IPS-NIHi7 (cell line): ENCODE measurements at regions not wholly inside any gene's neighbourhood (a gene's known extent, or its start where the extent isn't known, plus 50 kb on each side); places are given as distances from the start of the nearest gene placed in this dataset.

Experiments used
- DNase-seq: peaks from one replicate; pipeline ENCODE4 v3.0.0; 2012; ENCODE audit warnings: mixed read lengths; ENCODE audit errors: extremely low spot score

GRCh38 chr20:10863337-10864060 is 189.7 kb upstream of the JAG1 start:
- no peak for DNase-seq

- DNase-seq = peak; percentile 45
These were observed 190.4 kb upstream of the JAG1 start for GRCh38 chr20:10864076-10864672.

DNA sequence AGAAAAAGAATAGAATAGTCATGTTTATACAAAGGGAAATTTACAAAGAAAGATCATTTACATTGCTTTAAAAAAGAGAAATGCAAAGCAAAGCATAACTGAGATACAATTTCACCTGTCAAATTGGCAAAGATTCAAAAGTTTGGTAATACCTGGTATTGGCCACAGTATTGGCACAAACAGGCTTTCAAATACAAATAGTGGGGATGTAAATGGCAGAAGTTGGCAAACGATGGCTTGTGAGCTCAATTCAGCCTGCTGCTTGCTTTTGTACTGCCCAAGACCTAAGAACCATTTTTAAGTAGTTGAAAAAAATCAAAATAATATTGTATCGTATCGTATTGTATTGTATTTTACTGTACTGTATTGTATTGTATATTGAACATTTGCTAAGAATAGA is 194.5 kb upstream of the JAG1 start:
- no peak for DNase-seq

GRCh38 chr20:10873026-10873425 is 199.2 kb upstream of the JAG1 start:
- DNase-seq = no peak

GRCh38 chr20:10875653-10876052 is 201.9 kb upstream of the JAG1 start:
- no peak for DNase-seq

DNA sequence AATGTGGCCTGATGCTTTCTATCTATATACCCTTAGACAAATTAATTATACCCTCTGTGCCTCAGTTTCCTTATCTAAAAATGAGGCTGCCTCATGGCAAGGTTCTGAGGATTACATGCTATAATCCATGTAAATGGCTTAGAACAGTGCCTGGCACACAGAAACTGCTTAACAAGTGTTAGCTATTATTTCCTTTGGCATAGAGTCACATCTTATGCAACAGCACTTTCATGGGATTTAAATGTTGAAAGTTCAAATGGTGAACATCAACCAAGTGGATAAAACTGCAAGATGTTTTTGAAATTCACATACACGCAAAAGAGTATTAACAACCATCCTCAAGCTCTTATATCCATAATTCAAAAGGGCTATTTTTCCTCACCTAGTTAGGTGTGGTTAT is 202.8 kb upstream of the JAG1 start:
- no peak for DNase-seq

DNA sequence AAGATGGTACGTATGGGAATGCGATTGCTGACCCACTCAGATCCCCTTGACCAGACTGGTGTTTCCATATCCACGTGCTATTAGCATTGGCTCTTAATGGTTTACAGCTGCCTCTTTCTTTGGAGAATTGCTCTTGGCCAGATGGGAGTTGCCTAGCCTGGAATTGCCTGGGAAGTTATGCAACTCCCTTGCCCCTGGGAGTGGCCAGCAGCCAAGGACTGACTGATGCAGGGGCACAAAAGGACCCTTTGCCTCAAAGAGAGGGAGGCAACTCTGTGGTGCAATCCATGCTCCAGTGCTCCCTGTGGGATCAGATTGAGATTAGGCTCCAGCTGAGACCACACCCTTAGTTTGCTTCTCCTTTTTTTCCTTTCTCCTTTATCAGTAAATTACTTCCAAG is 203.5 kb upstream of the JAG1 start:
- DNase-seq = no peak

DNA sequence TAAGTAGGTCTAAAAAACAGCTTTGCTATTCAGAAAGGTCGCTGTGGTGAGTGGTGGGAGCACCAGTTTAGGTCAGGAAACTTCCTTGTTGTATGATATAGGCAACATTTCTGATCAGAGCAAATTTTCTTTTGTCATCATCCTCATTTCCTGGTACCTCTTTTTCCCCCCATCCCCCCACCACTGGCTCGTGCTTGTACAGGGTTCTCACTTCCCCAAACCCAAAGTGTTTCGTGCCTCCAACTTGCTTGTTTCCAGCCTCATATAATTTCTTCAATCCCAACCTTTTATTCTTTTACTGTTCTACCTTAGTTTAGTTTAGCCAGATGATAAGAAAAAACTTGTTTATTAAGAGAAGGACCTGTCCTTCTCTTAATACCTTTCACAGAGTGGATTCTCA is 209.4 kb upstream of the JAG1 start:
- DNase-seq = no peak

DNA sequence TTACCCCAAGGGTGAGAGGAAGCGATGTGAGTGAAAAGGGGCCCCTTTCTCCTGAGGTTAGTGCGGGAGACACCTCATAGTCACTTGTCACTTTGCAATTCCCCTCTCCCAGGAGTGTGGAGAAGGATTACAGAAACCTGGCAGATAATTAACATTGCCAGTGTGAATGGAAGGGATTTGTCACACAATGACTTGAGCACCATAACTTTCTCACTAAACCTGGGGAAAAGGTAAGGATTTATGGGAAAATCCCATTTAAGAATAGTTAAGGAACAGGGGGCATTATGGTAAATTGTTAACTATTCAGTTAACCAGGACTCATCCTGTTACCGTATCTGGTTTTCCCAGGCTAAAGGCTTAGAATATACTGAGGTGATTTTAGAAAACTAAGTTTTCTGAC is 219.5 kb upstream of the JAG1 start:
- DNase-seq = no peak

DNA sequence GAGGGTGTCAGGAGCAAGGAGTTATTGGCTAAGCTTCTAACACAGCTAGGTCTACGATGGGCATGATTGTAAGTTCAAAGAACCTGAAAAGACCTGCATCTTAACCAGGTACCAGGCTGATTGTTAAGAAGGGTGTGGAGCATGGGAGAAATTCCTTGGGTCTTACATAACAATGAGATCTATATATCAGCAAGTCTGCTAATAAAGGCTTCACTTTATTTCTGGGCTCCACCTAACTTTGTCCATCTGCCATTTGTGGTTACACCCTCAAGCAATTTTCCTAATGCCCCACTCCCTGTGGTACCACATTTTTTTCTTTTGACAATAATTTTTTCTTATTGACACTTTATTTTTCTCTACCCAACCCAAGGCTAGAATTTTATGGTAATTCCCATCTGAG is 223.5 kb upstream of the JAG1 start:
- DNase-seq = no peak

DNA sequence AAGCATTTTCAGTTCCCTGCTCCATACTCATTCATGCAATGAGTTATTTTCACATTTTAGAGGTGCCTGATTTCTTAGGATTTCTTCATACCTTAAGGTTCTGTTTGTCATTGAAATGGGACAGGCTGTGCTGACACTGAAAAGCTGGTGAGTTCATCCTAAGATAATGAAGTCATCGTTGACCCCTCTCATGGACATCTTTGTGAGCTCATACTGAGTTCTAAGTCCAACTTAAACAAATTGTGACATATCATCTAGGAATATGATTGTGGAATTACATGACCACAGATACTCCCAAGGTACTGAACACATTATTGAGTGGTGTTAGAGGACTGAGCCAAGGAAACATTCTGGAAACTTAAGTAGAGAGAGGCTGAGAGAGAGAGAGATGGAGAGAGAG is 224.8 kb upstream of the JAG1 start:
- DNase-seq = no peak

DNA sequence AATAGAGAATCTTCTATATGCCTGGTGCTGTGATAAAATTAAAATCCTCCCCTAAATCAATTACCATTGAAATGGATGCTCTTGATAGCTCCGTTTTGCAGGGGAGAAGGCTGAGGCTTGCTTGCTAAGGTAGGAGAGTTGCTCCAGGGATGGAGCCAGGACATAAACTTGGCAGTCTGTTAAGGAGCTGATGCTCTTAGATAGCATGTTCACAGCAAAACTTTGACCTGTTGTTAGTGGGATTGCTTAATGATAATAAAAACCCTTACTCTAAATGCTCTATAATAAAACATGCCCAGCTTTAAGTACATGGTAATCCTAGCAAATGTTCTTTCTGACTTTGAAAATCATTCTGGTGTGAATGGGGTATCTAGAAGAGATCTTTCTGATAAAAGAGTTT is 228.4 kb upstream of the JAG1 start:
- no peak for DNase-seq

DNA sequence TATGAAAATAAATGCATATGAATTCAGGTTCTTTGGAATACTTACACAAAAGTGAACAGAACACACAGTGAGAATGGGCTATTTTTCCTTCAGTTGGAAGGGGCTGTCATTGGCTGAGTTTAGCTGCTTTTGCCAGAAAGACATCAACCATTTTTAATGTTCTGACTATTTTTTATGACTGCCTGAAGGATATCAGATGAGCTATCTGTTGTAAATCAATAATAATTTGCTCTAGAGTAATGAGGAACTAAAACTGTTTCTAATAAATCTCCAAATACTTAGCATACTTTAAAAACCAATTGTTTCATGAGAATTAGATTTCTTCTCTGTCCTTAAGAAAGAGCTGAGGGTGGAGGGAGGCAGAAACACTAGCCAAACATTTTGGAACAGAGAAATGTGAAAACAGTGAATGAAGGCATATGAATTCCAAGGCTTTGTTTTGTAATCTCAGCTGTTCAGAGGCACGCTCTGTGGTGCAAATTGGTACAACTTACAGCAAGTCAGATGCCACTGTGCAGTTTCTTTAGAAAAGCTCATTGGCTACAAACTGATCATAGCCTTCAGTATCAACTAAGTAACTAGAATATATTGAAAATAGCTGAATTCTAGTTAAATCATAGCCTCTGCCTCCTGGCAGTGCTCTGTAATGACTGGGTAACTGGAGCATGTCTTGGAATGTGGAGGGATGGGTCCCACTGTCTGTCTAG is 228.9 kb upstream of the JAG1 start:
- no peak for DNase-seq

DNA sequence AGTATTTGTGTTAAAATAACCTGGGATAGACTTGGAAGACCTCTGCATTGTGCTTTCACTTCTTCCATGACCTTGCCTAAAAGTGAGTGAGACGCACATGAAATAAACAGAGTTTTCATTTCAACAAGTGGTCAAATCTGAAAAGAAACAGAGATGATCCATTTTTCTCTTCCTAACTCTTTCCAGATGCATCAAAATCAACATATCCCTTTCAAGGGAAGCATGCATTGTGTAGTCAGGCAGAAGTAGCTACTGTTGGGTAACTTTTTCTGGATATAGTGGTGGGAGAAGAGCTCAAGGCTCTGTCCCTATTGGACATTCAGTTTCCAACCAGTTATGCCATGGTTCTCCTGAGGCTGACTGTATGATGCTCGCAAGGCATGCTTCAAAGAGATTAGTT is 233.0 kb upstream of the JAG1 start:
- no peak for DNase-seq

GRCh38 chr20:10909803-10910202 is 236.0 kb upstream of the JAG1 start:
- DNase-seq = no peak

DNA sequence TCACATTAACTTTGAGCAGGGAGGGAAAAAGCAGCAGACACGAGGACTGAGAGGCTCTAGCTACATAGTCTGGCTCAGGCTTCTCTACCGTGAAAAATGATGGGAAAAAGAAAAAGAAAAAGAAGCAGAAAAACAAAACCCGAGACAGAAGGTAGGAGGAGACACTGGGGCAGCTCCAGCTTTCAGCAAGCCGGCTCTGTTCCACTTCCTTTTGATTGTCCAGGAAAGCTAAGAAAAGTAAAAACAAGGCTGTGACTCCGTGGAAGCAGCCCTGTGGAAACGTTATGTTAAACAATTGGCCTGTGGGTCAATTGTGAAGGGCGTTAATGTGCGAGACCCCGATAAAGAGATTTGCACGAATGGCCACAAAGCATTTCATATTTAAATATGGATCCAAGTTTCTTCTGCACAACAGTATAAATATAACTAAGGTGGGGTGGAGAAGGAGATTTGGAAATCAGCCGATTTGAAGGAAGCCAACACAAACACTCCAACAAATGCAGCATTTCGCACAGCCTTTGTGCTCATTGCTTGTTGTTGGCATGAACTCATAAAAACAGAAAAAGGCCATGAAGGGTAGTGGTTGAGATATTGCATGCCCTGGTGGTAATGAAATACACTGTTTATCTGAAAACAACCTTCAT is 236.9 kb upstream of the JAG1 start:
- no peak for DNase-seq

DNA sequence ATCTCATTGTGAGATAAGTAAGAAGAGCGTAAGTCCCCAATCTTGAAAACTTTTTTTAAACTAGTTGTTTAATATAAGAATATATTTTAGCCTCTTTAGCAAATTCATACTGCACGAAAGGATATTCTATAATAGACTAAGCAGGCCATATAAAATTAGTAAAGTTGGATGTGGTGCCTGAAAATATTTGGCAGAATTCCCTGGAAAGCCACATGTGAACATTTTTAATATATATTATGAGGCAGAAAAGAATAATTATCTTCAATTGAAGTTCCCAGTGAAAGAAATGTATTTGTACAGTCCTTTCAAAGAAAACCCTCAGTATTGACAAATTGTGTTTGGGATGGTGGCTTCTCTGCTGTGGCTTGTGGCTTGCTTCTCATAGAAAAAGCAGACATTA is 237.5 kb upstream of the JAG1 start:
- no peak for DNase-seq

- no peak for DNase-seq
These were observed 242.0 kb upstream of the JAG1 start for GRCh38 chr20:10915815-10916214.

DNA sequence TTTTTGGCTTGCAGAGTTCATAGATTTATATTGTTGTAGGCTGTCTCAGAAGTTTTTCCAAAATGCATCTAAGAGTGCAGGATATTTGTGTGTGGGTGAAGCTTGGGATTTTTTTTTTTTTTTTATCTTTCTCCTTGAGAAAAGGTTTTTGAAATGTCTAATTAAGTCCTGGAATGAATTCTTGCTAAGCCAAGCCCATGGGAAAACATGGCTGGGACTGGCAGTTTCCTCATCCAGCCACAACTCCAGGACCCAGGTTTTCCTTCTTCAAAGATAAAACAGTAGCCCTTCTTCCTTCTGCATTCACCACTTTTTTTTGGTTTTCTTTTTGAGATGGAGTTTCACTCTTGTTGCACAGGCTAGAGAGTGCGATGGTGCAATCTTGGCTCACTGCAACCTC is 242.5 kb upstream of the JAG1 start:
- DNase-seq = no peak

- no peak for DNase-seq
These were observed 244.0 kb upstream of the JAG1 start for GRCh38 chr20:10917826-10918225.

- no peak for DNase-seq
These were observed 245.8 kb upstream of the JAG1 start for GRCh38 chr20:10919396-10920140.

DNA sequence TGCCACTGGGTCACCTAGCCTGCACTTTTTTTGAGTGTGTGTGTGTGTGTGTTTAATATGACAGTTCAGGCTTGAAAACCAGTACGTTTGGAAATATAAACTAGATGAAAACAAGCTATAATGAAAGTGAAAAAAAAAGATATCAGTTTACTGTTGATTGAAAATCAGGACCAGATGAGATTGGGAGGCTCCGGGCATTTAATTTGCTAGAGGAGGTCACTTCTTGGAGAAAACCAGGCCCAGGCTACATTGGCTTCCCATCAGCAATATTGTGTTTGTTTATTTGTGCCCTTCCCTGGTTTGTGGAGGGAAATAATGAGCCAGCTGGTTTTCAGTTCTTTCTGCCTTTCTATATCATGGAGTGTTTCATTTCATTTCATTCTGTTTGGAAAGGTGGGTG is 246.6 kb upstream of the JAG1 start:
- no peak for DNase-seq
